ENCODE measurements at regions not wholly inside any gene's neighbourhood (a gene's known extent, or its start where the extent isn't known, plus 50 kb on each side); places are given as distances from the start of the nearest gene placed in this dataset.

DNA sequence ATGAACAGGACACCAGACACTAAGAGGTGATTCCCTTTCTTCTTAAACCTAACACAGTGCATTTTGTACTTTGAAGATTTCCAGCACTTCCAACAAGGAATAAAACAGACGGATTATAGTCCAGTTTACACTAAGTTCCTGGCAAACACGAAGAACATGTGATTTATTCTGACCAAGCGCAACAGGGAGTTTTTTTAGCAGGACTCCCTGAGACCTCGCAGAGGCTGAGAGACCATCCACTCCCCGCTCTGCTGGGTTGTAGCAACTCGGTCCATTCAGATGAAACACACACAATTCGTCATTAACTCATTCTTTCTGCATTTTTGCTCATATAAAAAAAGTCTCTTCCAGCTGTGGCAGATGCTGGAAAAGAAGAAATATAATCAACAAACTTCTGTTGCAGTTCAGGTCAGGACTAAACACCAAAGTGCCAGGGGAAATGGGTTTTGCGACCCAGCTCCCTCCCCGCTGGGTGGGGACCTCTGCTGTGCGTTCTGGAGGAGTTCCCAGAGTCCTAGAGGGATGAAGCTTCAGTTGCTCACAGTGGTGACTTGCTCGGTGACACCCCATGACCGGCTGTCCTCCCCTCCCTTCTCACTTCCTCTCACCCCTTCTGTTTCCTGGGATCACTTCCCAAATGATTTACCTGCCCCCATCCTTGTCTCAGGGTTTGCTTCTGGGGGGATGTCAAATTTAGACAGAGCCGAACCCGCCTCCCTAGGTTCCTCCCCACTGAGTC, 52.5 kb downstream of the KCNF1 start:
- Histone ChIP-seq H3K9me2 (replicated peaks; ENCODE audit: low read depth, low read length) (no peaks in the 10 kb centered on the region), H3K4me3 (ENCODE audit: low read length, poor library complexity, severe bottlenecking) (no peak overlapping the region), H3K79me2 (ENCODE audit: insufficient read depth, low read length) (no peaks in the 10 kb centered on the region), H3K9me3 (ENCODE audit: insufficient read depth, low read depth, low read length) (no peaks in the 10 kb centered on the region), H3K36me3 (ENCODE audit: insufficient read depth, low read length) (no peaks in the 10 kb centered on the region), H3K9ac (ENCODE audit: low read depth, low read length, poor library complexity, severe bottlenecking) (no peak overlapping the region), H3K4me1 (ENCODE audit: insufficient read depth, low read length, poor library complexity, severe bottlenecking) (no peaks in the 10 kb centered on the region), H3F3A (ENCODE audit: low read depth) (no peaks in the 10 kb centered on the region), H3K4me2 (ENCODE audit: low read depth, low read length, poor library complexity, severe bottlenecking) (no peak overlapping the region), H4K20me1 (ENCODE audit: insufficient read depth, low read length, poor library complexity, severe bottlenecking) (no peaks in the 10 kb centered on the region), H3K27me3 (ENCODE audit: insufficient read depth, low read length, poor library complexity, severe bottlenecking) (no peaks in the 10 kb centered on the region), H2AFZ (ENCODE audit: low read length) (no peak overlapping the region)
- TF ChIP-seq, protein P1, sequence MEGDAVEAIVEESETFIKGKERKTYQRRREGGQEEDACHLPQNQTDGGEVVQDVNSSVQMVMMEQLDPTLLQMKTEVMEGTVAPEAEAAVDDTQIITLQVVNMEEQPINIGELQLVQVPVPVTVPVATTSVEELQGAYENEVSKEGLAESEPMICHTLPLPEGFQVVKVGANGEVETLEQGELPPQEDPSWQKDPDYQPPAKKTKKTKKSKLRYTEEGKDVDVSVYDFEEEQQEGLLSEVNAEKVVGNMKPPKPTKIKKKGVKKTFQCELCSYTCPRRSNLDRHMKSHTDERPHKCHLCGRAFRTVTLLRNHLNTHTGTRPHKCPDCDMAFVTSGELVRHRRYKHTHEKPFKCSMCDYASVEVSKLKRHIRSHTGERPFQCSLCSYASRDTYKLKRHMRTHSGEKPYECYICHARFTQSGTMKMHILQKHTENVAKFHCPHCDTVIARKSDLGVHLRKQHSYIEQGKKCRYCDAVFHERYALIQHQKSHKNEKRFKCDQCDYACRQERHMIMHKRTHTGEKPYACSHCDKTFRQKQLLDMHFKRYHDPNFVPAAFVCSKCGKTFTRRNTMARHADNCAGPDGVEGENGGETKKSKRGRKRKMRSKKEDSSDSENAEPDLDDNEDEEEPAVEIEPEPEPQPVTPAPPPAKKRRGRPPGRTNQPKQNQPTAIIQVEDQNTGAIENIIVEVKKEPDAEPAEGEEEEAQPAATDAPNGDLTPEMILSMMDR (conservative IDR thresholded peaks at IDR 0.05; ENCODE audit: low read length) = no peak
- TF ChIP-seq EZH2phosphoT487 (IDR thresholded peaks at IDR 0.05; ENCODE audit: borderline replicate concordance) = no peak

DNA sequence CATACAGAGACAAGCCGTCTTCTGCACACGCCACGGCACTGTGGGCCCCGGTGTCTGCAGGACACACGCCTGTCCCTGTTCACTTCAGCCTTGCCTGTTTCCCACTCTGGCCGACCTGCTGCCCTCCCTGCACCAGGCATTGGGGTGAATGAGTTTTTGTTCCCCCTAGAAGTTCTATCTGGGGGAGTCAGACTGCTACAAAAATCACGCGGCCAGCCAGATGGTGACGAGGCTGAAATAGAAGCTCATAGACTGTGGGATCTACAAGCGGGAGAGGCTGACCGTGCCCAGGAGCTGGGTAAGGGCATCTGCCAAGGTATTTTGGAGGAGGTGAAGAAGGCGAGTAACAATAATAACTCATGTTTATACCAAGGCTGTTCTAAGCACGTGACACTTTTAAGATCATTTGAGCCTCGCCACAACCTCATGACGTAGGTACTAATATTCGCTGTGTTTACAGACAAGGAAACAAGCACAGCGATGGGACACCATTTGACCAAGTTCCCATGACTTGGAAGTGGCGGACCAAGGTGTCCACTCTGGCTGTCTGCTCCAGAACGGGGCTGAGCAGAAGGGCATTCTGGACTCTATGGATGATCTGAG, 53.6 kb downstream of the KCNF1 start:
- Histone ChIP-seq H3K79me2 (ENCODE audit: insufficient read depth, low read length) (no peaks in the 10 kb centered on the region), H2AFZ (ENCODE audit: low read length) (no peak overlapping the region), H3K4me2 (ENCODE audit: low read depth, low read length, poor library complexity, severe bottlenecking) (no peak overlapping the region)

DNA sequence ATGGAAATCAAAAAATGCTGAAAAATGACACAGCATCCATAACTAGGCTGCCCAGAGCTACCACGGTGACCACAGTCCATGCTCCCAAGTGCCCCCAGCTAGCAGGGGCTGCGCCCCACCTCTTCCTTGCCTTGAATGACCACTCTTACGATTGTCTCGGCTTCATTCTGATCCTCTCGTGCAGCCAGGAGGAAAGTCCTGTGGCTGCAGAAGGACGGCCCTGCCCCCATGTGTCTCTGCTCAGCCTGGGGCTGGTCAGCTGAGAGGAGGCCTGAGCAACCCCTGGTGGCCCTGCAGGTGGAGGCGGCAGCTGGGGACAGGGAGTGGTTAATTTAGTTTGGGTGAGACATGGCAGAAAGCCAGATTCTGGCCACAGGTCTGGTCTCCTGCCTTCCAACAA, 54.3 kb downstream of the KCNF1 start:
- H3K79me2 ChIP-seq (ENCODE audit: insufficient read depth, low read length) = no peaks in the 10 kb centered on the region
- no peak overlapping the region for H2AFZ ChIP-seq (ENCODE audit: low read length)
- H4K20me1 ChIP-seq (ENCODE audit: insufficient read depth, low read length, poor library complexity, severe bottlenecking) = no peaks in the 10 kb centered on the region
- no peaks in the 10 kb centered on the region for H3K9me3 ChIP-seq (ENCODE audit: insufficient read depth, low read depth, low read length)
- no peaks in the 10 kb centered on the region for H3F3A ChIP-seq (ENCODE audit: low read depth)
- H3K4me1 ChIP-seq (ENCODE audit: insufficient read depth, low read length, poor library complexity, severe bottlenecking) = no peaks in the 10 kb centered on the region
- no peak for TF ChIP-seq EZH2phosphoT487 (IDR thresholded peaks at IDR 0.05; ENCODE audit: borderline replicate concordance)
- TF ChIP-seq, protein P1 (conservative IDR thresholded peaks at IDR 0.05; ENCODE audit: low read length) = no peak
- H3K4me3 ChIP-seq (ENCODE audit: low read length, poor library complexity, severe bottlenecking) = no peak overlapping the region
- H3K4me2 ChIP-seq (ENCODE audit: low read depth, low read length, poor library complexity, severe bottlenecking) = no peak overlapping the region
- H3K27me3 ChIP-seq (ENCODE audit: insufficient read depth, low read length, poor library complexity, severe bottlenecking) = no peaks in the 10 kb centered on the region
- no peak overlapping the region for H3K9ac ChIP-seq (ENCODE audit: low read depth, low read length, poor library complexity, severe bottlenecking)
- no peaks in the 10 kb centered on the region for H3K9me2 ChIP-seq (replicated peaks; ENCODE audit: low read depth, low read length)
- H3K36me3 ChIP-seq (ENCODE audit: insufficient read depth, low read length) = no peaks in the 10 kb centered on the region

More for the DNA sequence above, 53.6 kb downstream of the KCNF1 start:
- H3K4me1 ChIP-seq (ENCODE audit: insufficient read depth, low read length, poor library complexity, severe bottlenecking) = no peaks in the 10 kb centered on the region
- H3K9ac ChIP-seq (ENCODE audit: low read depth, low read length, poor library complexity, severe bottlenecking) = no peak overlapping the region
- H3F3A ChIP-seq (ENCODE audit: low read depth) = no peaks in the 10 kb centered on the region
- TF ChIP-seq, protein P1 (conservative IDR thresholded peaks at IDR 0.05; ENCODE audit: low read length) = no peak
- no peak for TF ChIP-seq EZH2phosphoT487 (IDR thresholded peaks at IDR 0.05; ENCODE audit: borderline replicate concordance)
- H4K20me1 ChIP-seq (ENCODE audit: insufficient read depth, low read length, poor library complexity, severe bottlenecking) = no peaks in the 10 kb centered on the region
- no peak overlapping the region for H3K4me3 ChIP-seq (ENCODE audit: low read length, poor library complexity, severe bottlenecking)
- no peaks in the 10 kb centered on the region for H3K9me2 ChIP-seq (replicated peaks; ENCODE audit: low read depth, low read length)
- no peaks in the 10 kb centered on the region for H3K27me3 ChIP-seq (ENCODE audit: insufficient read depth, low read length, poor library complexity, severe bottlenecking)
- no peaks in the 10 kb centered on the region for H3K9me3 ChIP-seq (ENCODE audit: insufficient read depth, low read depth, low read length)
- H3K36me3 ChIP-seq (ENCODE audit: insufficient read depth, low read length) = no peaks in the 10 kb centered on the region
